ENCODE measurements at regions not wholly inside any gene's neighbourhood (a gene's known extent, or its start where the extent isn't known, plus 50 kb on each side); places are given as distances from the start of the nearest gene placed in this dataset.
"Not testable (repeated sequence)": the region's sequence is repeated elsewhere in the genome, so short reads cannot be mapped to it uniquely, and the experiment has no call there.

- intact Hi-C loops (cut with DNase I, micrococcal nuclease), result no loop called here
- TF ChIP-seq, protein P1, sequence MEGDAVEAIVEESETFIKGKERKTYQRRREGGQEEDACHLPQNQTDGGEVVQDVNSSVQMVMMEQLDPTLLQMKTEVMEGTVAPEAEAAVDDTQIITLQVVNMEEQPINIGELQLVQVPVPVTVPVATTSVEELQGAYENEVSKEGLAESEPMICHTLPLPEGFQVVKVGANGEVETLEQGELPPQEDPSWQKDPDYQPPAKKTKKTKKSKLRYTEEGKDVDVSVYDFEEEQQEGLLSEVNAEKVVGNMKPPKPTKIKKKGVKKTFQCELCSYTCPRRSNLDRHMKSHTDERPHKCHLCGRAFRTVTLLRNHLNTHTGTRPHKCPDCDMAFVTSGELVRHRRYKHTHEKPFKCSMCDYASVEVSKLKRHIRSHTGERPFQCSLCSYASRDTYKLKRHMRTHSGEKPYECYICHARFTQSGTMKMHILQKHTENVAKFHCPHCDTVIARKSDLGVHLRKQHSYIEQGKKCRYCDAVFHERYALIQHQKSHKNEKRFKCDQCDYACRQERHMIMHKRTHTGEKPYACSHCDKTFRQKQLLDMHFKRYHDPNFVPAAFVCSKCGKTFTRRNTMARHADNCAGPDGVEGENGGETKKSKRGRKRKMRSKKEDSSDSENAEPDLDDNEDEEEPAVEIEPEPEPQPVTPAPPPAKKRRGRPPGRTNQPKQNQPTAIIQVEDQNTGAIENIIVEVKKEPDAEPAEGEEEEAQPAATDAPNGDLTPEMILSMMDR (IDR thresholded peaks at IDR 0.05), result no peak
- Histone ChIP-seq H3K36me3 (ENCODE audit: low read depth) (no peaks in the 10 kb centered on the region), H3K9me3 (no peaks in the 10 kb centered on the region), H3K4me1 (ENCODE audit: low read depth) (no peaks in the 10 kb centered on the region), H3K4me3 (no peak overlapping the region)
- ATAC-seq (no peak), DNase-seq (no peak)
These were observed 333.9 kb upstream of the GLI3 start for GRCh38 chr7:42570944-42571343.

DNA sequence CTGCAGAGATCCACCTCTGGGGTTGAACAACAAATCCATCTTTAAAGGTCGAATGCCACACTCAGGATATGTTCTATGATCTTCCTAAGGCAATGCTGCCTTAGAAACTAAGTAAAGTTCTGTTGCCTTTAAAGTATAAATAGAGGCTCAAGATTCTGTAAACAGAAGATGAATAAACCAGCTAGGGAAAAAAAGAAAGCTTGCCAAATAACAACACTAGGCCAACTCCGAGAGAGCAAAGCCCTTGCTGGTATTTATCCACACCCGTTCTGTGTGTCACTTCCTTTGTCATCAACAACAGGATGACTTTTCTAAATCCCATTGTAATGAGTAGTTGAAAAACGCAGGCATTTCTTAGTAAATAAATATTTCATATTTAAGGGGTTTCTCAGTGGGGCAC, 330.0 kb upstream of the GLI3 start:
- ATAC-seq, result no peak
- peaks cover 5% of the 10 kb centered on the region for H3K9me3 ChIP-seq
- TF ChIP-seq, protein P1 (IDR thresholded peaks at IDR 0.05), result no peak
- no peak overlapping the region for H3K4me3 ChIP-seq
- DNase-seq, result no peak
- no peaks in the 10 kb centered on the region for H3K4me1 ChIP-seq (ENCODE audit: low read depth)
- H3K36me3 ChIP-seq (ENCODE audit: low read depth), result no peaks in the 10 kb centered on the region
- intact Hi-C loops (cut with DNase I, micrococcal nuclease), result no loop called here

DNA sequence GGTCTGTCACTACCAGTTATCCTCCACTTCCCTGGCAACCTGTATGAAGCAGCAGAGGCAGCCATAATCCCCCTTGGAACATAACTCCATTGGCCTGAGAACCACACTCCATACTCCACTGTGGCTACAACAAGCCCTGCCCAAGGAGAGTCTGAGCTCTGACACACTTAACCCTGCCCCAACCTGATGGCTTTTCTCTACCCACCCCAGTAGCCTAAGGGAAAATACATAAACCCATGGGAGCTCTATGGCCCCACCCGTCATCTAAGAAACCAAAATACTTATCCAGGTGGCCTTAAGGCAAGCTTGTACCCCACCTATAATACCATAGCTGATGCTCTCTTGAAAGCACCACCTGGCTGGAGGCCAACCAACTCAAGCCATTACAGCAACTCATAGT, 324.8 kb upstream of the GLI3 start:
- intact Hi-C loops (cut with DNase I, micrococcal nuclease), result no loop called here
- Histone ChIP-seq H3K4me1 (ENCODE audit: low read depth) (no peaks in the 10 kb centered on the region), H3K4me3 (no peak overlapping the region), H3K9me3 (peaks cover 5% of the 10 kb centered on the region), H3K36me3 (ENCODE audit: low read depth) (no peaks in the 10 kb centered on the region)
- TF ChIP-seq, protein P1 (IDR thresholded peaks at IDR 0.05), result no peak
- no peak for ATAC-seq
- DNase-seq, result no peak

- H3K36me3 ChIP-seq (ENCODE audit: low read depth), result no peaks in the 10 kb centered on the region
- ATAC-seq (no peak), DNase-seq (no peak)
- intact Hi-C loops (cut with DNase I, micrococcal nuclease), result no loop called here
- H3K4me1 ChIP-seq (ENCODE audit: low read depth), result no peaks in the 10 kb centered on the region
- TF ChIP-seq, protein P1 (IDR thresholded peaks at IDR 0.05), result no peak
- H3K9me3 ChIP-seq, result peaks cover 7% of the 10 kb centered on the region
- no peak overlapping the region for H3K4me3 ChIP-seq
These were observed 323.9 kb upstream of the GLI3 start for GRCh38 chr7:42560866-42561265.

DNA sequence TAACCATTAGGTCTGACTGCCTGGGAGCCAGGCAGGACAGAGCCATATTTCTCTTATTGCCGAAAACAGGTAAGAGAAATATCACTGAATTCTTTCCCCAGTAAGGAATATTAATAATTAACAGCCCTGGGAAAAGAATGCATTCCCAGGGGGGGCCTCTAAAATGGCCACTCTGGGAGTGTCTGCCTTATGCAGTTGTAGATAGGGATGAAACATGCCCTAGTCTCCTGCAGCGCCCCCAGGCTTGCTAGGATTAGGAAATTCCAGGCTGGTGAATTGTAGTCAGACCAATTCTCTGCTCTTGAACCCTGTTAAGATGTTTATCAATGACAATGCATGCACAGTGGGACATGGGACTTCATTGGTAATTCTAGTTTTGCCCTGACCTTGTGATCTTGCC, 317.9 kb upstream of the GLI3 start:
- intact Hi-C loops (cut with DNase I, micrococcal nuclease); H3K4me3 ChIP-seq; ATAC-seq; H3K36me3 ChIP-seq (ENCODE audit: low read depth); H3K4me1 ChIP-seq (ENCODE audit: low read depth); DNase-seq: not testable (repeated sequence)
- peaks cover 22% of the 10 kb centered on the region for H3K9me3 ChIP-seq

- Histone ChIP-seq H3K4me1 (ENCODE audit: low read depth) (no peaks in the 10 kb centered on the region), H3K4me3 (no peak overlapping the region), H3K9me3 (peaks cover 22% of the 10 kb centered on the region), H3K36me3 (ENCODE audit: low read depth) (no peaks in the 10 kb centered on the region)
- no peak for DNase-seq
- TF ChIP-seq, protein P1 (IDR thresholded peaks at IDR 0.05), result no peak
- intact Hi-C loops (cut with DNase I, micrococcal nuclease), result no loop called here
- ATAC-seq, result no peak
These were observed 315.2 kb upstream of the GLI3 start for GRCh38 chr7:42552227-42552626.

Measured in mucosa of descending colon (tissue), 3 donors.